ENCODE measurements at regions not wholly inside any gene's neighbourhood (a gene's known extent, or its start where the extent isn't known, plus 50 kb on each side); places are given as distances from the start of the nearest gene placed in this dataset.
A peak's percentile ranks its signal among the peaks of the same experiment; 100 is the strongest.
"Not testable (repeated sequence)": the region's sequence is repeated elsewhere in the genome, so short reads cannot be mapped to it uniquely, and the experiment has no call there.

DNA sequence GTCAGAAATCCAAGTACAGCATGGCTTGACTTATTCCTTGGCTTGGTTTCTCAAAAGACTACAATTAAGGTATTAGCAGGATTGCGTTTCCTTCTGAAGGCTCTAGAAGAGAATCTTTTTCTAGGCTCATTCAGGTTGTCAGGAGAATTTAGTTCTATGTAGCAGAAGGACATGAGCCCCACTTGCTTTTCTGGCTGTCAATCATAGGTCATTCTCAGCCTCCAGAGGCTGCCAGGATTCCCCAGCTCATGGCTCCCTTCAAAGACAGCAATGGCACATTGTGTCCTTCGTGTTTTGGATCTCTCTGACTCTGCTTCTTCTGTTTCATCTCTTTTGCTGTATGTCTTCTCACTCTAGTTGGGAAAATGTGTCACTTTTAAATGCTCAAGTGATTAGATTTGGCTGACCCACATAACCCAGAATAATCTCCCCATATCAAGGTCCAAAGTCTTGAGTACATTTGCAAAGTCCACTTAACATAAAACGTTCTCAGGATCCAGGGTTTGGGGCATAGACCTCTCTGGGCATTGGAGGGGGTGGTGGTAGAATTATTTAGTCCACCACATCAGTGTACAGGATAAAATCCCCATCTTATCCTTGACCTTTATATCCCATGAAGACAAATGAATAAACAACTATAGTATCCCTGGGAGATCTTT, 126.7 kb upstream of the BCL9 start:
- 5% methylated on average over 3 of the region's 3 CpGs for WGBS (ENCODE audit: missing lambda C conversion rate)
- no peak for FAIRE-seq
- ChIA-PET POLR2A (no interaction called here), CTCF (no interaction called here)
- H3K9me3 ChIP-seq: 0 out of 3 replicates have a peak, but pooled peaks cover 6% of the 10 kb centered on the region
- no peak overlapping the region for H3K4me2 ChIP-seq
- no peaks in the 10 kb centered on the region for H3K4me1 ChIP-seq
- H3K27ac ChIP-seq: no peak overlapping the region
- TF ChIP-seq SREBF2 (IDR thresholded peaks at IDR 0.05) (no peak), ESRRA (IDR thresholded peaks at IDR 0.05; ENCODE audit: borderline replicate concordance, low read length) (no peak), ZFP36 (IDR thresholded peaks at IDR 0.05; ENCODE audit: borderline replicate concordance, partially characterized antibody) (no peak), FOSB (CRISPR knock-in tag; IDR thresholded peaks at IDR 0.05) (no peak), NR3C1 (IDR thresholded peaks at IDR 0.05) (no peak), RFX5 (IDR thresholded peaks at IDR 0.05) (no peak), NPAS2 (CRISPR knock-in tag; IDR thresholded peaks at IDR 0.05; ENCODE audit: borderline replicate concordance) (no peak), ZNF302 (CRISPR knock-in tag; IDR thresholded peaks at IDR 0.05) (no peak), MAZ (IDR thresholded peaks at IDR 0.05; ENCODE audit: borderline replicate concordance, low read depth, low read length) (no peak), SMC3 (IDR thresholded peaks at IDR 0.05) (no peak), CHD4 (IDR thresholded peaks at IDR 0.05; ENCODE audit: borderline replicate concordance) (no peak), CHD2 (IDR thresholded peaks at IDR 0.05; ENCODE audit: low read length, partially characterized antibody) (no peak), FOSL2 (IDR thresholded peaks at IDR 0.05) (no peak), FOSL2 (CRISPR knock-in tag; IDR thresholded peaks at IDR 0.05) (no peak), NFE2L2 (conservative IDR thresholded peaks at IDR 0.05; ENCODE audit: low read length) (no peak), RCOR1 (IDR thresholded peaks at IDR 0.05; ENCODE audit: low read depth, low read length) (no peak), BHLHE40 (IDR thresholded peaks at IDR 0.05; ENCODE audit: low read depth, low read length) (no peak), HEYL (CRISPR knock-in tag; IDR thresholded peaks at IDR 0.05) (no peak), CTCF (IDR thresholded peaks at IDR 0.05) (no peak)
- TF ChIP-seq, protein P1, sequence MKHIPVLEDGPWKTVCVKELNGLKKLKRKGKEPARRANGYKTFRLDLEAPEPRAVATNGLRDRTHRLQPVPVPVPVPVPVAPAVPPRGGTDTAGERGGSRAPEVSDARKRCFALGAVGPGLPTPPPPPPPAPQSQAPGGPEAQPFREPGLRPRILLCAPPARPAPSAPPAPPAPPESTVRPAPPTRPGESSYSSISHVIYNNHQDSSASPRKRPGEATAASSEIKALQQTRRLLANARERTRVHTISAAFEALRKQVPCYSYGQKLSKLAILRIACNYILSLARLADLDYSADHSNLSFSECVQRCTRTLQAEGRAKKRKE (CRISPR knock-in tag; IDR thresholded peaks at IDR 0.05; ENCODE audit: low read depth): no peak
- TF ChIP-seq, protein P2, sequence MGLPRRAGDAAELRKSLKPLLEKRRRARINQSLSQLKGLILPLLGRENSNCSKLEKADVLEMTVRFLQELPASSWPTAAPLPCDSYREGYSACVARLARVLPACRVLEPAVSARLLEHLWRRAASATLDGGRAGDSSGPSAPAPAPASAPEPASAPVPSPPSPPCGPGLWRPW (IDR thresholded peaks at IDR 0.05): no peak
- H3K4me3 ChIP-seq: no peak overlapping the region
- DNase-seq (ENCODE audit: low read depth in 1 of 2, low spot score in 1 of 2): no peak
- no peak for ATAC-seq

GRCh38 chr1:147417024-147417423, 124.3 kb upstream of the BCL9 start:
- Histone ChIP-seq H3K9me3 (no peaks in the 10 kb centered on the region), H3K4me2 (no peak overlapping the region), H3K27ac (no peak overlapping the region), H3K4me1 (no peaks in the 10 kb centered on the region), H3K4me3 (no peak overlapping the region)
- FAIRE-seq: no peak
- POLR2A ChIA-PET: no interaction called here
- no peak for ATAC-seq
- TF ChIP-seq PHF8 (IDR thresholded peaks at IDR 0.05; ENCODE audit: borderline replicate concordance, low read depth) (no peak), MYC (IDR thresholded peaks at IDR 0.05; ENCODE audit: borderline replicate concordance, low read length) (no peak), ZSCAN20 (CRISPR knock-in tag; IDR thresholded peaks at IDR 0.05) (no peak), HEYL (CRISPR knock-in tag; IDR thresholded peaks at IDR 0.05) (no peak), CHD4 (IDR thresholded peaks at IDR 0.05; ENCODE audit: borderline replicate concordance) (no peak), JUN (IDR thresholded peaks at IDR 0.05) (no peak), CTCF (IDR thresholded peaks at IDR 0.05) (no peak)
- CTCF ChIA-PET: interaction anchor here (2.4 kb wide), 1 partner anchor 27 kb away, joined by 6 read pairs; no protein-coding TSS in a partner anchor
- DNase-seq (ENCODE audit: low read depth in 1 of 2, low spot score in 1 of 2): no peak
- WGBS (ENCODE audit: missing lambda C conversion rate): 0% methylated on average over 5 of the region's 5 CpGs

GRCh38 chr1:147423100-147423827, 118.0 kb upstream of the BCL9 start:
- H3K9me3 ChIP-seq; POLR2A ChIA-PET; CTCF ChIA-PET; H3K27ac ChIP-seq; H3K4me1 ChIP-seq; ATAC-seq; DNase-seq (ENCODE audit: low read depth in 1 of 2, low spot score in 1 of 2); FAIRE-seq: not testable (repeated sequence)
- H3K4me3 ChIP-seq: peak overlapping the region; percentile 26; the same call in 2 of the 3 replicates
- peak overlapping the region; percentile 30; the same call in 1 of the 3 replicates for H3K4me2 ChIP-seq
- WGBS (ENCODE audit: missing lambda C conversion rate): 26% methylated on average over 27 of the region's 31 CpGs
